ENCODE measurements at regions not wholly inside any gene's neighbourhood (a gene's known extent, or its start where the extent isn't known, plus 50 kb on each side); places are given as distances from the start of the nearest gene placed in this dataset.

- TF ChIP-seq CTCF (conservative IDR thresholded peaks at IDR 0.05), result no peak
- TF ChIP-seq EZH2 (IDR thresholded peaks at IDR 0.05; ENCODE audit: low read depth), result no peak
Measured at GRCh38 chr7:25383402-25383801, 155.1 kb upstream of the NPVF start.
